K562 (cell line): ENCODE measurements at regions not wholly inside any gene's neighbourhood (a gene's known extent, or its start where the extent isn't known, plus 50 kb on each side); places are given as distances from the start of the nearest gene placed in this dataset.

Source experiments
- ATAC-seq: fragments of 200-7000 bp; cut with Tn5 transposase; 3 replicates; pipeline ENCODE4 v1.9.1; 2020; ENCODE audit warnings: moderate library complexity
- BruUV-seq: library from RNA; stranded (reverse); fragments of 400-500 nt; replicated peaks from 2 replicates; lab custom pipeline; 2021; lab: Mats Ljungman, UMichigan
- CTCF ChIA-PET: fragments of 300-600 bp; formaldehyde crosslinking; extraction: SDS; loops from one replicate; lab custom pipeline; 2021; ENCODE audit warnings: low intra/inter-chr PET ratio; lab: Yijun Ruan, JAX
- POLR2A ChIA-PET: fragments of 300-600, 350-650 bp; sonication (Branson Sonifier 250); formaldehyde crosslinking; extraction: SDS; loops from one replicate; lab custom pipeline; 2021; ENCODE audit warnings: antibody characterized with exemption, inconsistent platforms; lab: Yijun Ruan, JAX
- DNase-seq, 4 experiments: peaks; one replicate each; pipeline versions ENCODE4 v3.0.0 to v3.0.0-alpha.2; 2011 to 2018; ENCODE audit warnings: low spot score in 3 of 4, mixed read lengths in 3 of 4; ENCODE audit errors: extremely low read depth in 1 of 4
- FAIRE-seq: peaks from 2 replicates; lab custom pipeline; 2011; peaks lifted over from hg19 to GRCh38; lab: Jason Lieb, UNC
- H2AFZ ChIP-seq: 2 replicates; pipeline ENCODE4 v1.6.0; 2011; ENCODE audit warnings: low read depth, low read length, control low read depth, inconsistent platforms
- H3K27ac ChIP-seq: fragments of 200-600 bp; 3 replicates; pipeline ENCODE4 v1.8.0; 2011; ENCODE audit warnings: low read depth, mild to moderate bottlenecking, control low read depth, inconsistent platforms, low read length, moderate library complexity, mixed read lengths; ENCODE audit errors: extremely low read depth
- H3K27me3 ChIP-seq, 2 experiments: fragments of 300-600 bp in 1 of 2; 2 replicates in 1 of 2; 3 replicates in 1 of 2; pipeline versions ENCODE4 v1.6.0 to v1.8.0; 2011; ENCODE audit warnings: inconsistent platforms in 2 of 2, low read length in 2 of 2, mild to moderate bottlenecking in 1 of 2, mixed read lengths in 1 of 2, moderate library complexity in 1 of 2; ENCODE audit not compliant: control insufficient read depth in 2 of 2, insufficient read depth in 2 of 2
- H3K36me3 ChIP-seq: fragments of 300-600 bp; 3 replicates; pipeline ENCODE4 v1.8.0; 2011; ENCODE audit warnings: mild to moderate bottlenecking, low read length, inconsistent platforms; ENCODE audit not compliant: control insufficient read depth, insufficient read depth
- H3K4me1 ChIP-seq, 2 experiments: fragments of 200-600 bp in 1 of 2; replicated peaks in 1 of 2; 2 replicates in 1 of 2; 3 replicates in 1 of 2; pipeline versions ENCODE4 v1.5.1 to v1.8.0; 2011; ENCODE audit warnings: inconsistent platforms in 2 of 2, low read length in 2 of 2, mild to moderate bottlenecking in 1 of 2, mixed read lengths in 1 of 2, moderate library complexity in 1 of 2; ENCODE audit not compliant: control insufficient read depth in 2 of 2, insufficient read depth in 2 of 2
- H3K4me2 ChIP-seq: 2 replicates; pipeline ENCODE4 v1.6.1; 2011; ENCODE audit warnings: low read length, control low read depth, inconsistent platforms, mixed read lengths; ENCODE audit not compliant: insufficient read depth
- H3K4me3 ChIP-seq: fragments of 200-600 bp; sonication (generic), shearing (Covaris generic); 2 replicates; pipeline ENCODE4 v1.5.1; 2016; ENCODE audit warnings: control low read depth, inconsistent platforms
- H3K79me2 ChIP-seq: fragments of 200-600 bp; 3 replicates; pipeline ENCODE4 v1.8.0; 2011; ENCODE audit warnings: low read length, inconsistent platforms; ENCODE audit not compliant: control insufficient read depth, insufficient read depth
- H3K9ac ChIP-seq, 2 experiments: 2 replicates each; pipeline versions ENCODE4 v1.6.0 to v1.6.1; 2011; ENCODE audit warnings: low read depth in 2 of 2, low read length in 2 of 2, control low read depth in 1 of 2, inconsistent platforms in 1 of 2, mild to moderate bottlenecking in 1 of 2, mixed read lengths in 1 of 2; ENCODE audit not compliant: insufficient read depth in 1 of 2
- H3K9me1 ChIP-seq: one replicate; pipeline ENCODE4 v1.6.0; 2011; ENCODE audit warnings: inconsistent platforms, mild to moderate bottlenecking, low read length, moderate library complexity; ENCODE audit not compliant: control insufficient read depth, insufficient read depth
- H3K9me3 ChIP-seq: replicated peaks from 2 replicates; pipeline ENCODE4 v1.5.1; 2011; ENCODE audit warnings: low read depth, low read length, inconsistent platforms; ENCODE audit not compliant: control insufficient read depth, insufficient read depth
- H4K20me1 ChIP-seq: replicated peaks from 2 replicates; pipeline ENCODE4 v1.6.1; 2011; ENCODE audit warnings: low read length, inconsistent platforms, mixed read lengths; ENCODE audit not compliant: control insufficient read depth, insufficient read depth
- E2F3 ChIP-seq: fragments of 250-450 bp; sonication (Bioruptor Pico); IDR thresholded peaks from 2 replicates; pipeline ENCODE4 v1.4.0; 2020; ENCODE audit warnings: mild to moderate bottlenecking
- GATA2 ChIP-seq: sonication (generic); formaldehyde crosslinking; IDR thresholded peaks from 2 replicates; pipeline ENCODE4 v1.4.0; 2020; ENCODE audit warnings: mild to moderate bottlenecking, missing genetic modification reagents
- HDAC2 ChIP-seq: fragments of 450-650 bp; IDR thresholded peaks from 2 replicates; pipeline ENCODE4 v1.6.1; 2016; ENCODE audit warnings: mild to moderate bottlenecking
- NBN ChIP-seq: fragments of 450-650 bp; IDR thresholded peaks from 2 replicates; pipeline ENCODE4 v1.6.1; 2016; ENCODE audit warnings: low read depth, mild to moderate bottlenecking
- NELFE ChIP-seq: IDR thresholded peaks from 2 replicates; pipeline ENCODE4 v1.6.1; 2011; ENCODE audit warnings: mild to moderate bottlenecking; ENCODE audit not compliant: insufficient read depth, insufficient read length
- PRPF4 ChIP-seq: fragments of 200-400 bp; formaldehyde crosslinking; IDR thresholded peaks from one replicate; pipeline ENCODE4 v1.6.1; 2017; ENCODE audit warnings: low read length, low read depth, mild to moderate bottlenecking; ENCODE audit not compliant: insufficient read depth, poor library complexity, severe bottlenecking
- ZNF324 ChIP-seq: fragments of 250-450 bp; sonication (Bioruptor Pico); IDR thresholded peaks from 2 replicates; pipeline ENCODE4 v1.4.0; 2020; ENCODE audit warnings: mild to moderate bottlenecking
- ZNF76 ChIP-seq: fragments of 250-450 bp; sonication (Bioruptor Pico); IDR thresholded peaks from 2 replicates; pipeline ENCODE4 v1.4.0; 2020; ENCODE audit warnings: mild to moderate bottlenecking, moderate library complexity, borderline replicate concordance
- ZNF79 ChIP-seq: fragments of 250-450 bp; sonication (Bioruptor Pico); IDR thresholded peaks from 2 replicates; pipeline ENCODE4 v1.4.0; 2020; ENCODE audit warnings: low read depth, mild to moderate bottlenecking, moderate library complexity
- WGBS: fragments of 100-300 bp; shearing (Covaris generic); methylation state at CpG from one replicate; pipeline ENCODE4 v1.1.6; 2016; ENCODE audit warnings: low coverage, mixed read lengths; ENCODE audit not compliant: insufficient coverage; ENCODE audit errors: missing lambda C conversion rate; 5-methylcytosine and 5-hydroxymethylcytosine counted together
- in situ Hi-C: fragments of 300-500 bp; cut with MboI; formaldehyde crosslinking; loops from 4 replicates; pipeline ENCODE4 v1.15.0; 2018; ENCODE audit warnings: inconsistent platforms, mixed read lengths
- intact Hi-C: fragments of 100-400 bp; cut with micrococcal nuclease; formaldehyde crosslinking; loops from 2 replicates; pipeline ENCODE4 v1.14.2; 2022
- TF ChIP-seq, protein P1 (sequence below): fragments of 450-650 bp; IDR thresholded peaks from 2 replicates; pipeline ENCODE4 v1.6.1; 2018; ENCODE audit not compliant: partially characterized antibody

- Histone ChIP-seq H3K36me3 (no peaks in the 10 kb centered on the region), H3K27ac (no peak overlapping the region), H4K20me1 (no peaks in the 10 kb centered on the region), H3K79me2 (no peaks in the 10 kb centered on the region), H3K4me1 (no peaks in the 10 kb centered on the region), H3K9me3 (no peaks in the 10 kb centered on the region), H3K4me2 (no peak overlapping the region), H3K9ac (no peak overlapping the region), H2AFZ (no peak overlapping the region), H3K27me3 (peaks cover 0 to 2% of the 10 kb centered on the region in 2 experiments; a peak in 1 of 5 replicates), H3K9me1 (no peaks in the 10 kb centered on the region), H3K4me3 (no peak overlapping the region)
- FAIRE-seq (no peak), ATAC-seq (no peak), DNase-seq (no peak)
- in situ Hi-C loops (no loop called here), intact Hi-C loops (no loop called here)
- ChIA-PET CTCF (no interaction called here), POLR2A (no interaction called here)
- no peak for TF ChIP-seq ZNF79
- no peak for TF ChIP-seq GATA2 (CRISPR knock-in tag)
- TF ChIP-seq, protein P1, sequence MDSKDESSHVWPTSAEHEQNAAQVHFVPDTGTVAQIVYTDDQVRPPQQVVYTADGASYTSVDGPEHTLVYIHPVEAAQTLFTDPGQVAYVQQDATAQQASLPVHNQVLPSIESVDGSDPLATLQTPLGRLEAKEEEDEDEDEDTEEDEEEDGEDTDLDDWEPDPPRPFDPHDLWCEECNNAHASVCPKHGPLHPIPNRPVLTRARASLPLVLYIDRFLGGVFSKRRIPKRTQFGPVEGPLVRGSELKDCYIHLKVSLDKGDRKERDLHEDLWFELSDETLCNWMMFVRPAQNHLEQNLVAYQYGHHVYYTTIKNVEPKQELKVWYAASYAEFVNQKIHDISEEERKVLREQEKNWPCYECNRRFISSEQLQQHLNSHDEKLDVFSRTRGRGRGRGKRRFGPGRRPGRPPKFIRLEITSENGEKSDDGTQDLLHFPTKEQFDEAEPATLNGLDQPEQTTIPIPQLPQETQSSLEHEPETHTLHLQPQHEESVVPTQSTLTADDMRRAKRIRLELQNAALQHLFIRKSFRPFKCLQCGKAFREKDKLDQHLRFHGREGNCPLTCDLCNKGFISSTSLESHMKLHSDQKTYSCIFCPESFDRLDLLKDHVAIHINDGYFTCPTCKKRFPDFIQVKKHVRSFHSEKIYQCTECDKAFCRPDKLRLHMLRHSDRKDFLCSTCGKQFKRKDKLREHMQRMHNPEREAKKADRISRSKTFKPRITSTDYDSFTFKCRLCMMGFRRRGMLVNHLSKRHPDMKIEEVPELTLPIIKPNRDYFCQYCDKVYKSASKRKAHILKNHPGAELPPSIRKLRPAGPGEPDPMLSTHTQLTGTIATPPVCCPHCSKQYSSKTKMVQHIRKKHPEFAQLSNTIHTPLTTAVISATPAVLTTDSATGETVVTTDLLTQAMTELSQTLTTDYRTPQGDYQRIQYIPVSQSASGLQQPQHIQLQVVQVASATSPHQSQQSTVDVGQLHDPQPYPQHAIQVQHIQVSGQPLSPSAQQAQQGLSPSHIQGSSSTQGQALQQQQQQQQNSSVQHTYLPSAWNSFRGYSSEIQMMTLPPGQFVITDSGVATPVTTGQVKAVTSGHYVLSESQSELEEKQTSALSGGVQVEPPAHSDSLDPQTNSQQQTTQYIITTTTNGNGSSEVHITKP = no peak
- TF ChIP-seq NELFE = no peak
- TF ChIP-seq ZNF324 (CRISPR knock-in tag) = no peak
- TF ChIP-seq NBN = no peak
- TF ChIP-seq E2F3 (CRISPR knock-in tag) = no peak
- no peak for TF ChIP-seq ZNF76
- TF ChIP-seq HDAC2 = no peak
- no peak for TF ChIP-seq PRPF4
- BruUV-seq = no TSS peak
- WGBS = 0% methylated on average over 1 of the region's 1 CpG
Measured at GRCh38 chr10:91013985-91014384, 93.1 kb upstream of the ANKRD1 start.
